Thyroid gland (tissue), 4 donors: ENCODE measurements at regions not wholly inside any gene's neighbourhood (a gene's known extent, or its start where the extent isn't known, plus 50 kb on each side); places are given as distances from the start of the nearest gene placed in this dataset.

ENCODE experiments used
- DNase-seq, 2 donors: peaks; one replicate each; pipeline ENCODE4 v3.0.0-alpha.2; 2019
- H3K27ac ChIP-seq, 3 donors: fragments of 200-600 bp; sonication (generic); 1 replicate in 2 of 3; 2 replicates in 1 of 3; pipeline ENCODE4 v1.5.1; 2016 to 2019; ENCODE audit warnings: mild to moderate bottlenecking in 1 of 3, moderate library complexity in 1 of 3
- H3K27me3 ChIP-seq: fragments of 200-600 bp; sonication (generic); one replicate; pipeline ENCODE4 v1.5.1; 2019
- H3K36me3 ChIP-seq, 2 donors: fragments of 200-600 bp; sonication (generic); one replicate each; pipeline ENCODE4 v1.5.1; 2016 to 2019
- H3K4me1 ChIP-seq, 2 donors: fragments of 200-600 bp; sonication (generic); one replicate each; pipeline ENCODE4 v1.5.1; 2017 to 2019
- H3K4me3 ChIP-seq, 3 donors: fragments of 200-600 bp; sonication (generic); replicated peaks in 1 of 3; 1 replicate in 2 of 3; 2 replicates in 1 of 3; pipeline ENCODE4 v1.5.1; 2016; ENCODE audit warnings: mild to moderate bottlenecking in 1 of 3
- H3K9me3 ChIP-seq: fragments of 200-600 bp; sonication (generic); one replicate; pipeline ENCODE4 v1.5.1; 2017
- POLR2A ChIP-seq, 2 donors: fragments of 450-650 bp; IDR thresholded peaks; one replicate each; pipeline ENCODE4 v1.6.1; 2017; ENCODE audit warnings: antibody characterized with exemption in 2 of 2, mild to moderate bottlenecking in 2 of 2, moderate library complexity in 1 of 2
- whole genome bisulfite sequencing, 2 donors: methylation state at CpG; one replicate each; pipeline ENCODE4 v1.1.5; 2017; 5-methylcytosine and 5-hydroxymethylcytosine counted together
- intact Hi-C: fragments of 100-400 bp; cut with DNase I; formaldehyde crosslinking; loops from one replicate; pipeline ENCODE4 v1.15.1; 2023
- TF ChIP-seq, protein P1 (sequence below), 6 experiments: fragments of 200-600 bp in 3 of 6; fragments of 450-650 bp in 3 of 6; sonication (generic) in 3 of 6; IDR thresholded peaks; one replicate each; pipeline ENCODE4 v1.5.1; 2016 to 2019; ENCODE audit warnings: antibody characterized with exemption in 6 of 6, mild to moderate bottlenecking in 2 of 6, inconsistent platforms in 1 of 6, moderate library complexity in 1 of 6

DNA sequence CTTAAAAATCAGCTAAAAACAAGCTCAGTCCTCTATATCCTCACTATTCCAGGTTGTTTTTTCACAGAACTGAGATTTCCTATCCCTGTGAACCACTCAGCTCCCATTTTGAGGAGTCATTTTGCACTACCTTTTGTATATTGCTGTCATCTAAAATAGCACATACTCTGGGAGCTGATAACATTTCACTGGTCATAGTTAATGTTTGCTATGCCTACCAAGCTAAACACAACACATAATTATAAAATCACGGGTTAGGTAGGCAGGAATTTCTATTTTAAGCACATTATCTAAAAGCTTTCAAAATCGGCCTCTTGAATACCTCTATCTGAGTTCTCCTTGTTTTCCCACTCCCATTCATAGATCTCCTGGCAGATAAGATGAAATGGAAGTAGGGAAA lies 882.0 kb upstream of the INTU start:
- Histone ChIP-seq H3K36me3 (no peaks in the 10 kb centered on the region), H3K9me3 (no peaks in the 10 kb centered on the region), H3K4me3 (no peak overlapping the region), H3K4me1 (peaks cover 3 to 8% of the 10 kb centered on the region in 2 donors), H3K27ac (no peak overlapping the region), H3K27me3 (no peaks in the 10 kb centered on the region)
- no peak for DNase-seq
- intact Hi-C loops = no loop called here
- WGBS, 2 donors = 34 to 49% methylated on average over 2 of the region's 2 CpGs
- no peak for TF ChIP-seq POLR2A (IDR thresholded peaks at IDR 0.05)
- TF ChIP-seq, protein P1, sequence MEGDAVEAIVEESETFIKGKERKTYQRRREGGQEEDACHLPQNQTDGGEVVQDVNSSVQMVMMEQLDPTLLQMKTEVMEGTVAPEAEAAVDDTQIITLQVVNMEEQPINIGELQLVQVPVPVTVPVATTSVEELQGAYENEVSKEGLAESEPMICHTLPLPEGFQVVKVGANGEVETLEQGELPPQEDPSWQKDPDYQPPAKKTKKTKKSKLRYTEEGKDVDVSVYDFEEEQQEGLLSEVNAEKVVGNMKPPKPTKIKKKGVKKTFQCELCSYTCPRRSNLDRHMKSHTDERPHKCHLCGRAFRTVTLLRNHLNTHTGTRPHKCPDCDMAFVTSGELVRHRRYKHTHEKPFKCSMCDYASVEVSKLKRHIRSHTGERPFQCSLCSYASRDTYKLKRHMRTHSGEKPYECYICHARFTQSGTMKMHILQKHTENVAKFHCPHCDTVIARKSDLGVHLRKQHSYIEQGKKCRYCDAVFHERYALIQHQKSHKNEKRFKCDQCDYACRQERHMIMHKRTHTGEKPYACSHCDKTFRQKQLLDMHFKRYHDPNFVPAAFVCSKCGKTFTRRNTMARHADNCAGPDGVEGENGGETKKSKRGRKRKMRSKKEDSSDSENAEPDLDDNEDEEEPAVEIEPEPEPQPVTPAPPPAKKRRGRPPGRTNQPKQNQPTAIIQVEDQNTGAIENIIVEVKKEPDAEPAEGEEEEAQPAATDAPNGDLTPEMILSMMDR (IDR thresholded peaks at IDR 0.05) = no peak

DNA sequence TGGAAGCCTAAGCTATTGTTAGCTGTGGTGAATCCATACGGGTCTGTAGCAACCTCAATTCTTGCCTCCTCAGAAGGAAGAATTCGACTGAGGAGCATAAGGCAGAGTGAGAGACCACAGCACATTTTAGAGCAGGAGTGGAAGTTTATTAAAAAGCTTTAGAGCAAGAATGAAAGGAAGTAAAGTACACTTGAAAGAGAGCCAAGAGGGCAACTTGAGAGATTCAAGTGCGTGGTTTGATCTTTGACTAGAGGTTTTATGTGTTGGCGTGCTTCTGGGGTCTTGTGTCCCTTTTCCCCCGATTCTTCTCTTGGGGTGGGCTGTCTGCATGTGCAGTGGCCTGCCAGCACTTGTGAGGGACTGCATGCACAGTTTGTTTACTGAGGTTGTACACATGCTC lies 880.6 kb upstream of the INTU start:
- H3K9me3 ChIP-seq = no peaks in the 10 kb centered on the region
- TF ChIP-seq, protein P1 (IDR thresholded peaks at IDR 0.05) = no peak
- TF ChIP-seq POLR2A (IDR thresholded peaks at IDR 0.05) = no peak
- DNase-seq = no peak
- 34 to 46% methylated on average over 5 of the region's 5 CpGs for WGBS, 2 donors
- H3K27me3 ChIP-seq = no peaks in the 10 kb centered on the region
- peaks cover 3 to 8% of the 10 kb centered on the region in 2 donors for H3K4me1 ChIP-seq
- H3K4me3 ChIP-seq = no peak overlapping the region
- no peak overlapping the region for H3K27ac ChIP-seq
- no peaks in the 10 kb centered on the region for H3K36me3 ChIP-seq
- intact Hi-C loops = no loop called here

DNA sequence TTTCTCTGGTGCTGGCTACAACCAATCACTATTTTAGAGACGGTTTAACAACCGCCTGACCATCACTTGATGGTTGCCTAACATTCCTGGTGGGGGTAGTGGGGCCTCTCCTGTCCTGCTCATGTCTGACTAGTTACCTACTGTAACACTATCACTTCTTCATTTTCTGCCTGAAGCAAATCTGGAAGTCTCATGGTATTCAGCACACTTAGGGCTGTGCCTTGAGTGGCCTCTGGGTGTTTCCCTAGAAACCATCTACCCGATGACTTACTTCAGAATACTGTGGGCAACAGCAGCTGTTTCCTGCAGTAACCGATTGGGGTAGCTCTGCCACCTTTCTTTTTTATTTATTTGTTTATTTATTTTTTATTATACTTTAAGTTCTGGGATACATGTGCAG lies 880.1 kb upstream of the INTU start:
- Histone ChIP-seq H3K9me3 (no peaks in the 10 kb centered on the region), H3K36me3 (no peaks in the 10 kb centered on the region), H3K4me1 (peaks cover 3 to 8% of the 10 kb centered on the region in 2 donors), H3K4me3 (no peak overlapping the region), H3K27ac (no peak overlapping the region), H3K27me3 (no peaks in the 10 kb centered on the region)
- DNase-seq = no peak
- WGBS, 2 donors = 79 to 86% methylated on average over 4 of the region's 4 CpGs
- TF ChIP-seq, protein P1 (IDR thresholded peaks at IDR 0.05) = no peak
- TF ChIP-seq POLR2A (IDR thresholded peaks at IDR 0.05) = no peak
- intact Hi-C loops = no loop called here

DNA sequence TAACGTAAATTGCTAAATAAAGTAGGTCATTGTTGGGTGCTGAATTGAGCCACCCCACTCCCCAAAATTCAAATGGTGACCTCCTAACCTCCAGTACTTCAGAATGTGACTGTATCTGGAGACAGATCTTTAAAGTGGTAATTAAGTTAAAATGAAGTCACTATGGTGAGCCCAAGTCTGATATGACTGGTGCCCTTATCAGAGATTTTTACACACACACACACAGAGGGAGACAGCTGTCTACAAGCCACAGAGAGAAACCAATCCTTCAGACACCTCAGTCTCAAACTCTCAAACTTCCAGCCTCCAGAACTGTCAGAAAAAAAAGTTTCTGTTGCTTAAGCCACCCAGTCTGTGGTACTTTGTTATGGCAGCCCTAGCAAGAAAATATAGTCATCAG lies 879.2 kb upstream of the INTU start:
- WGBS, 2 donors = 96% methylated on average over 1 of the region's 1 CpG
- H3K27me3 ChIP-seq = no peaks in the 10 kb centered on the region
- peaks cover 3 to 8% of the 10 kb centered on the region in 2 donors for H3K4me1 ChIP-seq
- no peak overlapping the region for H3K27ac ChIP-seq
- TF ChIP-seq, protein P1 (IDR thresholded peaks at IDR 0.05) = no peak
- no peak for TF ChIP-seq POLR2A (IDR thresholded peaks at IDR 0.05)
- H3K36me3 ChIP-seq = no peaks in the 10 kb centered on the region
- intact Hi-C loops = no loop called here
- H3K9me3 ChIP-seq = no peaks in the 10 kb centered on the region
- no peak for DNase-seq
- H3K4me3 ChIP-seq = no peak overlapping the region

DNA sequence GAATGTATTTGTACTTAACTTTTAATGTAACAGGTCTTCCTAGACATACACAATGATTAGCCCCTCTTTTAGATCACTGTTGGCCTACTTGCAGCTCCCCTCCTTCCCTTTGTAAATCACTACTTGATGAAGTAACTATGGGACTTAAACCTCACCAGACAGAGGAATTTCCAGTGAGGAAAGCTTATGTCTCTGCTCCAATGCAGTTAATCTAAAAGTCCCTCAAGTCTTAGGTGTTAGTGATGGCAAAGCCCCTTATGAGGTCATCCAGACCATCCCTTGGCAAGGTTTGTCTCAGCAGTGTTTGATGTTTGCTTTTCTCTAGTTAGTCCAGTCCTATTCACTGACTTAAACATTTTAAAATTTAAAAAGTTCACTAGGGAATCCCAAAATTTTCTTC lies 877.3 kb upstream of the INTU start:
- Histone ChIP-seq H3K4me3 (no peak overlapping the region), H3K27me3 (no peaks in the 10 kb centered on the region), H3K9me3 (no peaks in the 10 kb centered on the region), H3K36me3 (no peaks in the 10 kb centered on the region), H3K4me1 (peaks cover 3 to 8% of the 10 kb centered on the region in 2 donors), H3K27ac (no peak overlapping the region)
- no peak for TF ChIP-seq POLR2A (IDR thresholded peaks at IDR 0.05)
- TF ChIP-seq, protein P1 (IDR thresholded peaks at IDR 0.05) = no peak
- intact Hi-C loops = no loop called here
- no peak for DNase-seq
